Breast epithelium (tissue), 4 donors: ENCODE measurements at regions not wholly inside any gene's neighbourhood (a gene's known extent, or its start where the extent isn't known, plus 50 kb on each side); places are given as distances from the start of the nearest gene placed in this dataset.

Source experiments
- DNase-seq, 2 donors: peaks; one replicate each; pipeline ENCODE4 v3.0.0-alpha.2; 2019; ENCODE audit warnings: low spot score in 2 of 2
- H3K27ac ChIP-seq, 2 donors: fragments of 200-600 bp; sonication (generic) in 1 of 2; one replicate each; pipeline ENCODE4 v1.5.1; 2016 to 2019; ENCODE audit warnings: mild to moderate bottlenecking in 1 of 2
- H3K27me3 ChIP-seq, 2 donors: fragments of 200-600 bp; sonication (generic) in 1 of 2; one replicate each; pipeline versions ENCODE4 v1.5.1 to v1.6.0; 2017 to 2019; ENCODE audit warnings: control low read depth in 1 of 2, mild to moderate bottlenecking in 1 of 2
- H3K36me3 ChIP-seq: fragments of 200-600 bp; one replicate; pipeline ENCODE4 v1.5.1; 2019
- H3K4me1 ChIP-seq, 2 donors: fragments of 200-600 bp; sonication (generic); one replicate each; pipeline ENCODE4 v1.5.1; 2016 to 2019; ENCODE audit warnings: control low read depth in 1 of 2
- H3K4me3 ChIP-seq, 3 donors: fragments of 200-600 bp; sonication (generic); 1 replicate in 2 of 3; 2 replicates in 1 of 3; pipeline ENCODE4 v1.5.1; 2016 to 2019; ENCODE audit warnings: mild to moderate bottlenecking in 3 of 3, moderate library complexity in 2 of 3
- H3K9me3 ChIP-seq, 2 donors: fragments of 200-600 bp; sonication (generic) in 1 of 2; one replicate each; pipeline ENCODE4 v1.5.1; 2016 to 2019; ENCODE audit warnings: control low read depth in 1 of 2
- CTCF ChIP-seq, 3 donors: fragments of 450-650 bp; IDR thresholded peaks; one replicate each; pipeline ENCODE4 v1.5.1; 2016 to 2017; ENCODE audit warnings: antibody characterized with exemption in 3 of 3, mild to moderate bottlenecking in 3 of 3, moderate library complexity in 3 of 3
- POLR2A ChIP-seq: fragments of 450-650 bp; IDR thresholded peaks from one replicate; pipeline ENCODE4 v1.6.1; 2016; ENCODE audit warnings: antibody characterized with exemption, mild to moderate bottlenecking, moderate library complexity
- POLR2AphosphoS5 ChIP-seq, 3 donors: sonication (generic); formaldehyde crosslinking; IDR thresholded peaks; one replicate each; pipeline ENCODE4 v1.6.1; 2017; ENCODE audit warnings: antibody characterized with exemption in 3 of 3
- intact Hi-C: fragments of 100-400 bp; cut with DNase I; formaldehyde crosslinking; loops from one replicate; pipeline ENCODE4 v1.15.1; 2023; ENCODE audit warnings: low total_unique reads

- TF ChIP-seq POLR2AphosphoS5 (IDR thresholded peaks at IDR 0.05) (no peak), CTCF (IDR thresholded peaks at IDR 0.05) (no peak), POLR2A (no peak)
- Histone ChIP-seq H3K36me3 (no peaks in the 10 kb centered on the region), H3K27me3 (no peaks in the 10 kb centered on the region), H3K4me3 (no peak overlapping the region), H3K27ac (peak overlapping the region; percentile 84 to 91), H3K9me3 (no peaks in the 10 kb centered on the region), H3K4me1 (peaks cover 7 to 9% of the 10 kb centered on the region in 2 donors)
- DNase-seq: no peak
- intact Hi-C loops: no loop called here
These were observed 292.3 kb upstream of the PITRM1 start for GRCh38 chr10:3464760-3465405.

GRCh38 chr10:3460420-3461128 is 288.0 kb upstream of the PITRM1 start:
- no peaks in the 10 kb centered on the region for H3K36me3 ChIP-seq
- DNase-seq: no peak
- intact Hi-C loops: no loop called here
- no peak overlapping the region for H3K4me3 ChIP-seq
- TF ChIP-seq POLR2AphosphoS5 (IDR thresholded peaks at IDR 0.05) (no peak), CTCF (IDR thresholded peaks at IDR 0.05) (no peak), POLR2A (no peak)
- no peaks in the 10 kb centered on the region for H3K27me3 ChIP-seq
- H3K27ac ChIP-seq: no peak overlapping the region
- no peaks in the 10 kb centered on the region for H3K4me1 ChIP-seq
- no peaks in the 10 kb centered on the region for H3K9me3 ChIP-seq

GRCh38 chr10:3455385-3456334 is 283.1 kb upstream of the PITRM1 start:
- DNase-seq: no peak
- no peak for TF ChIP-seq POLR2AphosphoS5 (IDR thresholded peaks at IDR 0.05)
- no peak for TF ChIP-seq CTCF (IDR thresholded peaks at IDR 0.05)
- no peak overlapping the region for H3K27ac ChIP-seq
- H3K9me3 ChIP-seq: no peaks in the 10 kb centered on the region
- intact Hi-C loops: no loop called here
- no peak overlapping the region for H3K4me3 ChIP-seq
- no peaks in the 10 kb centered on the region for H3K4me1 ChIP-seq
- no peaks in the 10 kb centered on the region for H3K27me3 ChIP-seq
- no peaks in the 10 kb centered on the region for H3K36me3 ChIP-seq

- DNase-seq: no peak
- no peak for TF ChIP-seq POLR2AphosphoS5 (IDR thresholded peaks at IDR 0.05)
- peak in 1 of 3 donors; percentile 4 for TF ChIP-seq CTCF (IDR thresholded peaks at IDR 0.05)
- peak overlapping the region in 1 of 3 donors; percentile 42 for H3K4me3 ChIP-seq
- H3K9me3 ChIP-seq: no peaks in the 10 kb centered on the region
- H3K27ac ChIP-seq: peak overlapping the region; percentile 69 to 80
- intact Hi-C loops: no loop called here
- no peaks in the 10 kb centered on the region for H3K27me3 ChIP-seq
- H3K36me3 ChIP-seq: no peaks in the 10 kb centered on the region
- H3K4me1 ChIP-seq: no peaks in the 10 kb centered on the region
These were observed 280.2 kb upstream of the PITRM1 start for GRCh38 chr10:3452683-3453361.
